ENCODE measurements at regions not wholly inside any gene's neighbourhood (a gene's known extent, or its start where the extent isn't known, plus 50 kb on each side); places are given as distances from the start of the nearest gene placed in this dataset.

GRCh38 chrX:10759141-10759799, 138.9 kb upstream of the MID1 start:
- Histone ChIP-seq H3K4me1 (no peaks in the 10 kb centered on the region), H3K36me3 (replicated peaks in 1 of 2; ENCODE audit: insufficient read depth in 1 of 2, low read depth in 2 of 2) (no peaks in the 10 kb centered on the region), H3K27me3 (no peaks in the 10 kb centered on the region), H3K9me3 (no peaks in the 10 kb centered on the region), H3K27ac (no peak overlapping the region), H3K4me3 (no peak overlapping the region)
- no peak for ATAC-seq
- 75 to 95% methylated on average over 7 to 9 of the region's 10 CpGs for WGBS, 2 donors
- TF ChIP-seq POLR2A (IDR thresholded peaks at IDR 0.05) (no peak), CTCF (IDR thresholded peaks at IDR 0.05) (no peak)
- no peak for DNase-seq
- intact Hi-C loops (cut with DNase I): no loop called here

- intact Hi-C loops (cut with DNase I): no loop called here
- WGBS, 2 donors: 91 to 100% methylated on average over 1 of the region's 1 CpG
Measured at GRCh38 chrX:10761447-10761846, 141.1 kb upstream of the MID1 start.

GRCh38 chrX:10769195-10769594, 148.8 kb upstream of the MID1 start:
- ATAC-seq (no peak), DNase-seq (no peak)
- no peaks in the 10 kb centered on the region for H3K27me3 ChIP-seq
- H3K4me1 ChIP-seq: no peaks in the 10 kb centered on the region
- H3K4me3 ChIP-seq: no peak overlapping the region
- 22 to 30% methylated on average over 3 of the region's 3 CpGs for WGBS, 2 donors
- no peak overlapping the region for H3K27ac ChIP-seq
- H3K36me3 ChIP-seq (replicated peaks in 1 of 2; ENCODE audit: insufficient read depth in 1 of 2, low read depth in 2 of 2): no peaks in the 10 kb centered on the region
- intact Hi-C loops (cut with DNase I): no loop called here
- TF ChIP-seq CTCF (IDR thresholded peaks at IDR 0.05): peak; percentile 16 to 35 (median 27)
- no peak for TF ChIP-seq POLR2A (IDR thresholded peaks at IDR 0.05)
- H3K9me3 ChIP-seq: no peaks in the 10 kb centered on the region

More at GRCh38 chrX:10761447-10761846, 141.1 kb upstream of the MID1 start:
- TF ChIP-seq POLR2A (IDR thresholded peaks at IDR 0.05) (no peak), CTCF (IDR thresholded peaks at IDR 0.05) (no peak)
- DNase-seq (no peak), ATAC-seq (no peak)
- no peaks in the 10 kb centered on the region for H3K27me3 ChIP-seq
- H3K9me3 ChIP-seq: no peaks in the 10 kb centered on the region
- H3K4me3 ChIP-seq: no peak overlapping the region
- no peak overlapping the region for H3K27ac ChIP-seq
- H3K36me3 ChIP-seq (replicated peaks in 1 of 2; ENCODE audit: insufficient read depth in 1 of 2, low read depth in 2 of 2): no peaks in the 10 kb centered on the region
- no peaks in the 10 kb centered on the region for H3K4me1 ChIP-seq

- no peaks in the 10 kb centered on the region for H3K36me3 ChIP-seq (replicated peaks in 1 of 2; ENCODE audit: insufficient read depth in 1 of 2, low read depth in 2 of 2)
- ATAC-seq: no peak
Measured at GRCh38 chrX:10769696-10770619, 149.6 kb upstream of the MID1 start.

More at GRCh38 chrX:10769696-10770619, 149.6 kb upstream of the MID1 start:
- TF ChIP-seq CTCF (IDR thresholded peaks at IDR 0.05): no peak
- no peak for TF ChIP-seq POLR2A (IDR thresholded peaks at IDR 0.05)
- no peak for DNase-seq
- Histone ChIP-seq H3K27ac (no peak overlapping the region), H3K9me3 (no peaks in the 10 kb centered on the region), H3K4me3 (no peak overlapping the region), H3K4me1 (no peaks in the 10 kb centered on the region), H3K27me3 (no peaks in the 10 kb centered on the region)
- WGBS, 2 donors: 69 to 70% methylated on average over 9 of the region's 9 CpGs
- intact Hi-C loops (cut with DNase I): no loop called here
